Erythroblast (primary cell): ENCODE measurements at regions not wholly inside any gene's neighbourhood (a gene's known extent, or its start where the extent isn't known, plus 50 kb on each side); places are given as distances from the start of the nearest gene placed in this dataset.
"Not testable (repeated sequence)": the region's sequence is repeated elsewhere in the genome, so short reads cannot be mapped to it uniquely, and the experiment has no call there.

Source experiments
- GATA1 ChIP-seq: IDR thresholded peaks from 2 replicates; pipeline ENCODE4 v1.6.1; 2011; ENCODE audit warnings: low read depth, mild to moderate bottlenecking, control low read depth, low read length, moderate library complexity
- POLR2A ChIP-seq: IDR thresholded peaks from 2 replicates; pipeline ENCODE4 v1.6.1; 2011; ENCODE audit warnings: mild to moderate bottlenecking, low read length

GRCh38 chr13:111679645-111680044 lies 359.2 kb downstream of the TEX29 start:
- TF ChIP-seq POLR2A, GATA1: not testable (repeated sequence)
